ENCODE measurements at regions not wholly inside any gene's neighbourhood (a gene's known extent, or its start where the extent isn't known, plus 50 kb on each side); places are given as distances from the start of the nearest gene placed in this dataset.
"Not testable (repeated sequence)": the region's sequence is repeated elsewhere in the genome, so short reads cannot be mapped to it uniquely, and the experiment has no call there.

- CTCF ChIA-PET, result interaction anchor here (1.0 kb wide), 1 partner anchor 123 kb away, joined by 3 read pairs; no protein-coding TSS in a partner anchor
- no peak for DNase-seq (ENCODE audit: extremely low spot score)
- TF ChIP-seq, protein P1, sequence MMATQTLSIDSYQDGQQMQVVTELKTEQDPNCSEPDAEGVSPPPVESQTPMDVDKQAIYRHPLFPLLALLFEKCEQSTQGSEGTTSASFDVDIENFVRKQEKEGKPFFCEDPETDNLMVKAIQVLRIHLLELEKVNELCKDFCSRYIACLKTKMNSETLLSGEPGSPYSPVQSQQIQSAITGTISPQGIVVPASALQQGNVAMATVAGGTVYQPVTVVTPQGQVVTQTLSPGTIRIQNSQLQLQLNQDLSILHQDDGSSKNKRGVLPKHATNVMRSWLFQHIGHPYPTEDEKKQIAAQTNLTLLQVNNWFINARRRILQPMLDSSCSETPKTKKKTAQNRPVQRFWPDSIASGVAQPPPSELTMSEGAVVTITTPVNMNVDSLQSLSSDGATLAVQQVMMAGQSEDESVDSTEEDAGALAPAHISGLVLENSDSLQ (IDR thresholded peaks at IDR 0.05), result no peak
- no peak for TF ChIP-seq FOXA1 (IDR thresholded peaks at IDR 0.05)
- TF ChIP-seq FOXM1 (IDR thresholded peaks at IDR 0.05; ENCODE audit: borderline replicate concordance), result no peak
- no peak for TF ChIP-seq LEF1 (IDR thresholded peaks at IDR 0.05; ENCODE audit: borderline replicate concordance)
- POLR2A ChIA-PET, result interaction anchor here (1.8 kb wide), 1 partner anchor 20 kb away, joined by 9 read pairs; no protein-coding TSS in a partner anchor
These were observed 114.0 kb upstream of the KRAS start for GRCh38 chr12:25364529-25365339.

DNA sequence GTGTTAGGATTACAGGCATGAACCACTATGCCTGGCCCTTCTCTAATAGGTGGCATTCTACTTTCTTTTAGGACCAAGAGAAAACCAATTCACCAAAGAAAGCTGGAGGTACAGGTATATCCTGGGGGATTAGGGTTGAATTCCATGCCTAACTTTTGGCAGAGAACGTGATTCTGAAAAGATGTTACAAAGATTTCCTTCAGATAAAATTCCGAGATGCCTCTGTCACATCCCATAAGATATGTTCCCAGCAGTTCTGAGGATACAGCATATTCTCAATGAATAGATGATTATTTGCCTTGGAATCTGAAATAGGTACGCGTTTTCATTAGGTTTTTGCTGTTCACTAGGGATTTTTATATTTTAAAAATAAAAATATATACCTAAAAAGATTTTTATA is 111.9 kb upstream of the KRAS start:
- ChIA-PET CTCF (no interaction called here), POLR2A (no interaction called here)
- DNase-seq (ENCODE audit: extremely low spot score), result no peak

DNA sequence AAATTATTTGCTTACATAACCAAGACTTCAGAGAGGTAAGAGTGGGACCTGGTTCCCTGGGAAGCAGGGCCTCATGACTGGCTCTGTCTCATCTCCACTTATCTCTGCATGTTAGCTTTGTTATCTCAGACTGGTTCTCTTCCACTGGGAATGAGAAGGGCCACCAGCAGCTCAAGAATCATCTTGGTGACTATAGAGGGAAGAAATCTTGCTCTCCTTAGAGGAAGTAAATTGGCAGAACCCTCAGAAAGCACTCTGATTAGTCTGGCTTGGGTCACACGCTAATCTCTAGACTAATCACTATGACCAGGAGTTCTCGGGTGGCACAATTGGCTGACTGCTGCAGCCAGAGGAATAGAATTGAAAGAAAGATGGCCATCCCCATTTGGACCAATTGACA is 110.8 kb upstream of the KRAS start:
- ChIA-PET POLR2A (no interaction called here), CTCF (no interaction called here)
- TF ChIP-seq FOXM1 (IDR thresholded peaks at IDR 0.05; ENCODE audit: borderline replicate concordance) (no peak), HDGF (IDR thresholded peaks at IDR 0.05; ENCODE audit: borderline replicate concordance) (no peak), SUZ12 (IDR thresholded peaks at IDR 0.05) (no peak), BHLHE40 (IDR thresholded peaks at IDR 0.05; ENCODE audit: borderline replicate concordance) (no peak), NFRKB (IDR thresholded peaks at IDR 0.05) (no peak), SP1 (IDR thresholded peaks at IDR 0.05) (no peak), FOXA1 (IDR thresholded peaks at IDR 0.05) (no peak), TARDBP (IDR thresholded peaks at IDR 0.05) (no peak), ELF4 (IDR thresholded peaks at IDR 0.05) (no peak), ARNT (IDR thresholded peaks at IDR 0.05) (no peak), LEF1 (IDR thresholded peaks at IDR 0.05; ENCODE audit: borderline replicate concordance) (no peak), ZNF384 (IDR thresholded peaks at IDR 0.05) (no peak), CTBP1 (IDR thresholded peaks at IDR 0.05; ENCODE audit: borderline replicate concordance) (no peak), FOXK2 (IDR thresholded peaks at IDR 0.05) (no peak), L3MBTL2 (conservative IDR thresholded peaks at IDR 0.05) (no peak)
- TF ChIP-seq, protein P1 (IDR thresholded peaks at IDR 0.05), result no peak
- DNase-seq (ENCODE audit: extremely low spot score), result no peak

More for the DNA sequence above, 111.9 kb upstream of the KRAS start:
- TF ChIP-seq ELF4 (IDR thresholded peaks at IDR 0.05), result no peak
- TF ChIP-seq FOXA1 (IDR thresholded peaks at IDR 0.05), result no peak
- TF ChIP-seq SP1 (IDR thresholded peaks at IDR 0.05), result no peak
- no peak for TF ChIP-seq ARNT (IDR thresholded peaks at IDR 0.05)
- TF ChIP-seq CTBP1 (IDR thresholded peaks at IDR 0.05; ENCODE audit: borderline replicate concordance), result no peak
- no peak for TF ChIP-seq HDGF (IDR thresholded peaks at IDR 0.05; ENCODE audit: borderline replicate concordance)
- TF ChIP-seq TARDBP (IDR thresholded peaks at IDR 0.05), result no peak
- TF ChIP-seq, protein P1 (IDR thresholded peaks at IDR 0.05), result no peak
- no peak for TF ChIP-seq NFRKB (IDR thresholded peaks at IDR 0.05)
- no peak for TF ChIP-seq FOXM1 (IDR thresholded peaks at IDR 0.05; ENCODE audit: borderline replicate concordance)
- no peak for TF ChIP-seq BHLHE40 (IDR thresholded peaks at IDR 0.05; ENCODE audit: borderline replicate concordance)
- no peak for TF ChIP-seq L3MBTL2 (conservative IDR thresholded peaks at IDR 0.05)
- no peak for TF ChIP-seq ZNF384 (IDR thresholded peaks at IDR 0.05)
- TF ChIP-seq SUZ12 (IDR thresholded peaks at IDR 0.05), result no peak
- TF ChIP-seq FOXK2 (IDR thresholded peaks at IDR 0.05), result no peak
- no peak for TF ChIP-seq LEF1 (IDR thresholded peaks at IDR 0.05; ENCODE audit: borderline replicate concordance)

DNA sequence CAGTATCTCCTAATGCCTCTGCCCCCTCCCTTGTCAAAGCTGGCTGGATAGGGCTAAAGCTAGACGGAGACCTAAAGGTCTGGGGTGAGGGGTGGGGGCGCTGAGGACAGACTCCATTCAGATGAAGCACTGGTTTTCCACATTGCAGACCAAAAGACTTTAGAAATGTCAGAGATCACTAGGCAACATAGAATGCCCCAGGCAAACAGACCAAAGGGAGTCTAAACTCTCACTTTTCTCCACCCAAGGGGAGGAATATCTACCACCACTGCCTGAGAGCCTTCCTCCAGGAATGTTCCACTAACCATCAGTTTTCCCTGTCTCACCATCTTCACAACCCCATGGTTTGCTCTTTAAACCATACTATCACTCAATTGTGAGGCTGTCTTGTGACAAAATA is 106.9 kb upstream of the KRAS start:
- no peak for DNase-seq (ENCODE audit: extremely low spot score)
- ChIA-PET POLR2A (no interaction called here), CTCF (no interaction called here)
- no peak for TF ChIP-seq ARNT (IDR thresholded peaks at IDR 0.05)
- no peak for TF ChIP-seq FOXK2 (IDR thresholded peaks at IDR 0.05)
- no peak for TF ChIP-seq FOXM1 (IDR thresholded peaks at IDR 0.05; ENCODE audit: borderline replicate concordance)

GRCh38 chr12:25352942-25353341 is 102.2 kb upstream of the KRAS start:
- DNase-seq (ENCODE audit: extremely low spot score); POLR2A ChIA-PET; CTCF ChIA-PET: not testable (repeated sequence)

DNA sequence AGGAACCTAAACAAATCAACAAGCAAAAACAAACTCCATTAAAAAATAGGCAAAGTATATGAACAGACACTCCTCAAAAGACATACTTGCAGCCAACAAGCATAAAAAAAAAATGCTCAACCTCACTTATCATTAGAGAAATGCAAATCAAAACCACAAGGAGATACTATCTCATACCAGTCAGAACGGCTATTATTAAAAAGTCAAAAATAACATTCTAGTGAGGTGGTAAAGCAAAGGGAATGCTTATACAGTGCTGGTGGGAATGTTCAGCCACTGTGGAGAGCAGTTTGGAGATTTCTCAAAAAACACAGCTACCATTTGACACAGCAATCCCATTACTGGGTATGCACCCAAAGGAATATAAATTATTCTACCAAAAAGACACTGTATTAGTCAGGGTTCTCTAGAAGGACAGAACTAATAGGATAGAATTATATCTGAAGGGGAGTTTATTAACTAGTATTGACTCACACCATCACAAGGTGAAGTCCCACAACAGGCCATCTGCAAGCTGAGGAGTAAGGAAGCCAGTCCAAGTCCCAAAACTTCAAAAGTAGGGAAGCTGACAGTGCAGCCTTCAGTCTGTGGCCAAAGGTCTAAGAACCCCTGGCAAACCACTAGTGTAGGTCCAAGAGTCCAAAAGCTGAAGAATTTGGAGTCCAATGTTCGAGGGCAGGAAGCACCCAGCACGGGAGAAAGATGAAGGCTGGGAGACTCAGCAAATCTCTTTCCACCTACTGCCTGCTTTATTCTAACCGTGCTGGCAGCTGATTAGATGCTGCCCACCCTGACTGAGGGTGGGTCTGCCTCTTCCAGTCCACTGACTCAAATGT is 101.6 kb upstream of the KRAS start:
- no peak for TF ChIP-seq FOXK2 (IDR thresholded peaks at IDR 0.05)
- no peak for TF ChIP-seq BHLHE40 (IDR thresholded peaks at IDR 0.05; ENCODE audit: borderline replicate concordance)
- TF ChIP-seq SUZ12 (IDR thresholded peaks at IDR 0.05), result no peak
- no peak for TF ChIP-seq NFRKB (IDR thresholded peaks at IDR 0.05)
- no peak for TF ChIP-seq ZNF384 (IDR thresholded peaks at IDR 0.05)
- no peak for TF ChIP-seq ELF4 (IDR thresholded peaks at IDR 0.05)
- no peak for TF ChIP-seq FOXM1 (IDR thresholded peaks at IDR 0.05; ENCODE audit: borderline replicate concordance)
- TF ChIP-seq TARDBP (IDR thresholded peaks at IDR 0.05), result no peak
- TF ChIP-seq L3MBTL2 (conservative IDR thresholded peaks at IDR 0.05), result no peak
- TF ChIP-seq, protein P1 (IDR thresholded peaks at IDR 0.05), result no peak
- no peak for TF ChIP-seq CTBP1 (IDR thresholded peaks at IDR 0.05; ENCODE audit: borderline replicate concordance)
- DNase-seq (ENCODE audit: extremely low spot score), result no peak
- CTCF ChIA-PET, result no interaction called here
- POLR2A ChIA-PET, result no interaction called here
